ENCODE measurements at regions not wholly inside any gene's neighbourhood (a gene's known extent, or its start where the extent isn't known, plus 50 kb on each side); places are given as distances from the start of the nearest gene placed in this dataset.

DNA sequence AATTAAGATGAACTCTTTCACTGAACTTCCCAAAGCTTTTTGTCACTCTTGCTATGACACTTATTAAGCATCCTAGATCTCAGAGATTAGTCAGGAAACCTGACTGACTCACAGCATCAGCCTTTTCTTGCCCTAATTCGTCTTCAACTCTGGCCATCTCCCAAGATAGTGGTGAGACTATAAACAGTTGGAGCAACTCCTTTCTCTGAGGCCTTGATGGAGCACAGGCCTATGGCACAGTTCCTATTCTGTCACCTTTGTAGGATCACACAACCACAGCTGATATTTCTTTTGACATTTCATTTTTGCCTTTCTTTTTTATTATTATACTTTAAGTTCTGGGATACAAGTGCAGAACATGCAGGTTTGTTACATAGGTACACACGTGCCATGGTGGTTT is 217.6 kb downstream of the PRR32 start (continued):
- no peak for TF ChIP-seq RNF2 (IDR thresholded peaks at IDR 0.05; ENCODE audit: borderline replicate concordance, low read depth, low read length, missing control alignments, poor library complexity, severe bottlenecking)
- TF ChIP-seq RXRA (IDR thresholded peaks at IDR 0.05; ENCODE audit: insufficient read depth, low read depth, low read length) = no peak
- TF ChIP-seq MAX (IDR thresholded peaks at IDR 0.05) = no peak
- no peak for TF ChIP-seq SUZ12 (IDR thresholded peaks at IDR 0.05; ENCODE audit: low read length)

Data from H1 (cell line).